ENCODE measurements at regions not wholly inside any gene's neighbourhood (a gene's known extent, or its start where the extent isn't known, plus 50 kb on each side); places are given as distances from the start of the nearest gene placed in this dataset.
"Not testable (repeated sequence)": the region's sequence is repeated elsewhere in the genome, so short reads cannot be mapped to it uniquely, and the experiment has no call there.

DNA sequence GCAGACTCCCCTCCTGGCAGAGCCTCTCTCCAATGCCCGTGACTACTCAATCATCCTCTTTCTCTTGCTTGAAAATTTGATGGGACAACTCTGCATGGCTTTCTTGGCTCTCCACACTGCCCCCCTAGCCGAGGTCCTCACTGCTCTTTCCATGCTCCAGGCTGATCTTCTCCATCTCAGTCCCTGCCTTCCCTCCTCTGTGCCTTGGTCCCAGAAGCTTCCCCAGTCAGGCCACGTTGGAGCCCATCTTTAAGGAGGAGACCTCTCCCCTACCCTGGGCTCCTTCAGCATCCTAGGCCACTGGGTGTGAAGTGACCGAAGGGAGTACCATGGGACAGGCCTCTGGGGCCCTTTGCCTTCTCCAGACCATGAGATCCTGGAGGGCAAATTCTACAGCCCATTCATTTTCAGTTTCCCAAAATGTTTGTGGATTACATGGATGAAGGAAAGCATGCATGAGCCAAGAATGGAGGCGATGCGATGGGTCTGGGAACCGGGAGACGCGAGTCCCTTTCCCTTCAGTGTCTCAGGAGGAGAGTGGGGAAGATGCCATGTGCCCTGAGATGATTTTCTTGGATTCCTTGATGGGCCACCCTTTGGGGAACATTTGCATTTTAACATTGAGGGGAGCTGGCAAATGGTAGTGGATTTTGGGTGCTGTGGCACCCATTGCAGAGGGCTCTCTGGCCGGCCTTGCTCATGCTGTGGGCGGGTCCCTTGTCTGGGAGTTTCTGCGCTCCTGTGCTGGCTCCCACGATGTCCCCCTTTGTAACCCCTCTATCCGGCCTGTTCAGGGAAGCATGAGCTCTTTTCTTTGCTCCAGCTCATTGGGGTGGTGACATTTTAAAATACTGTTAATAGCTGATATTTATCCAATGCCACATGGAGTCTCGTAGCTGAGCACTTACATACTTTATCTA lies 376.6 kb downstream of the RPS24 start:
- H3K4me1 Mint-ChIP-seq = peaks cover 7% of the 10 kb centered on the region
- no peaks in the 10 kb centered on the region for H3K36me3 Mint-ChIP-seq (ENCODE audit: low read depth)
- no peaks in the 10 kb centered on the region for H3K9me3 Mint-ChIP-seq
- H3K4me3 Mint-ChIP-seq = no peak overlapping the region
- peaks cover 9% of the 10 kb centered on the region for H3K27me3 Mint-ChIP-seq
- no peak overlapping the region for H3K27ac Mint-ChIP-seq
- no peak for ATAC-seq (replicated peaks)

DNA sequence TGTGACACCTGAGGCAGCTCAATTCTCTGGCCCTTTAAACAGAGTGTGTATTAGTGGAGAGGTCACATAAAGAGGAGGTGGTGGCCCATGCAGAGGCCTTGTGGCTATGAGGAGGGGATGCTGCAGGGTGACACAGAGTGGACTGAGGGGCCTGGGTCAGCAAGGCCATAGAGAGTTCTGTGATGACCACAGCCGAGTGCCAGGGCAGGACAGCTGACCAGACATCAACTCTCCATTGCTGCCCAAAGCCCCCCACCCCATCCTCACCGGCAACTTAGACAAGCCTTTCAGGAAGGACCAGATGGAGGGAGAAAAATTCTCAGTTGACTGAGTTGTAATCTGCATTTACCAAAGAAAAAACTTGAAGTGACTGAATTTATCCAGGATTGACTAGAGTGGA lies 378.1 kb downstream of the RPS24 start:
- H3K9me3 Mint-ChIP-seq = no peaks in the 10 kb centered on the region
- no peak overlapping the region for H3K27ac Mint-ChIP-seq
- peaks cover 4% of the 10 kb centered on the region for H3K4me1 Mint-ChIP-seq
- H3K4me3 Mint-ChIP-seq = no peak overlapping the region
- ATAC-seq (replicated peaks) = no peak
- H3K36me3 Mint-ChIP-seq (ENCODE audit: low read depth) = no peaks in the 10 kb centered on the region
- peaks cover 4% of the 10 kb centered on the region for H3K27me3 Mint-ChIP-seq

DNA sequence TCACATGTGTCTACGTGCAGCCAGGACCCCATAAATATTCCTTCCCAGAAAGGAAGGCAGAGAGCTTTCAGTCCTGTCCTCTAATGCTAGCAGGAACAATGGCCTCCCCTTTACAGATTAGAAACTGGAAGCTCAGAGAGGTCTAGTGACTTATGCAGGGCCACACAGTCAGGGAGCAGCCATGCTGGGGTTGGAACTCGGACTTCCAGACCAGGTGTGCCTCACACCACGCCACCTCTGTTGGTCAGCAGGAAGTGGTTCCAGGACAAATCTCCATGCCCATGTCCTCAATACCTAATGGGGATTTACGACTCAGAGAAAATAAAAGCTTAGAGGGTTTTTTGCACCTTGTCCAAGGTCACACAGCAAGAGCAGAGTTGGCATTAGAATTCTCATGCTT lies 378.9 kb downstream of the RPS24 start:
- Mint-ChIP-seq H3K27ac (no peak overlapping the region), H3K4me1 (no peaks in the 10 kb centered on the region), H3K36me3 (ENCODE audit: low read depth) (no peaks in the 10 kb centered on the region)

DNA sequence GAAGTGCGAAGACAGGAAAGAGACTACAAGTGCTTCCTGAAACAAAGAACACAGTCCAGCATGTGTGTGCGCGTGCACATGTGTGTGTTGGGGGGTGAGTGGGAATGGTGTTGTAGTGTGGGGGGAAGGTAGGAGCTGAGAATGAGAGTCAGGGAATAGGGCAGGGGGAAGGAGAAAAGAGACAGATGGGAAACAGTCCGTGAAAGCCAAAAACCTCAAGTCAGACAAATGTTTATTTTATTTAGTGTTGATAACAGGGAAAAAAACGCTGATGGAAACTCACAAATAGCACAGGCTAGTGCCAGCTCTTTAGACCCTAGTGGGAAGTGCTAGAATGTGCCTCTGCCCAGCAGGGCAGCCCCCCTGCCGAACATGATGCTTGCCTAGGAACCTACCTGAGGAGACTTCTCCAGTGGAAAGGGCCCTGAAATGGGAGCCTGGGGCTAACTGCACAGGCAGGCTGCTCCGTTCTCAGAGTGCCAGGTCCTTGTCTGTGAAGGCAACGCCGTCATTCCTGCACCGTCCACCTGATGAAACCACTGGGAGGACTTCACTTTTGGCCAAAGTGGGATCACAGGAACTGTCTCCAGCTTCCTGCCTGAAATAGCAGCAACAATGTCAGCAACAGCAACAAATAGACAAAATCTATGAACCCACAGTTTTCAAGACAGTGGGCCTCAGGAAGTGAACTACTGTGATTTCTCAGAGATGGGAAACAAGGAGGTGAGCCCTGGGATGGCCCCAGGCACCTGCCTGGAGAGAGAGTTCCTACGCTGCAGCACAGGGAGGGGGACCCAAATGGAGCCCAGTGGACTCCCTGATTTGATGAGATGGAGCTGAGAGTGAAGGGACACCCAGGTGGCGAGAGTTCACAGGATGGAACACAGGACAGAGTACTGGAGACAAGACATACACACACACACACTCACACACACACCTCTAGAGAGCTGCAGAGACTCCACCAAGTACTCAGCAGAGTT lies 379.7 kb downstream of the RPS24 start:
- Mint-ChIP-seq H3K27me3 (no peaks in the 10 kb centered on the region), H3K4me1 (no peaks in the 10 kb centered on the region), H3K27ac (no peak overlapping the region), H3K36me3 (ENCODE audit: low read depth) (no peaks in the 10 kb centered on the region), H3K4me3 (no peak overlapping the region), H3K9me3 (no peaks in the 10 kb centered on the region)
- no peak for ATAC-seq (replicated peaks)

More for the DNA sequence above, 378.9 kb downstream of the RPS24 start:
- Mint-ChIP-seq H3K9me3 (no peaks in the 10 kb centered on the region), H3K4me3 (no peak overlapping the region), H3K27me3 (no peaks in the 10 kb centered on the region)
- no peak for ATAC-seq (replicated peaks)

DNA sequence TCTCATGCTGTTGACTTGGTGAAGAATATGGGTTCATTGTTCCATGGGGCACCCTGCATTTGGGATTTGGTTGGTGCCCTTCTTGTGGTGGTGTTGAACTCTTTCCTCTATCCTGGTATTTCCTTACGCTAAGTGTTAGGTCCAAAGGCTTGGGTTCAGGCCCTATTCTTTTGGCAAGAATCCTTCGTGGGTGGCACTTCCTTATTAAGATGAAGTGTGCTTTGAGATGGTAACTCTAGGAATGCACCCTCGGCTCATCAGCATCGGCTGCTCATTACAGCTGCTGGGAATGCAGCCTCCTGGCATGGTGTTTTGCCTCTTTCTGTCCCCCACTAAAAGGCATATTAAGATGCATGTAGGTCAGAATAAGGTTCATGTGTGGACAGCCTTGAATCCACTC lies 380.7 kb downstream of the RPS24 start:
- H3K27me3 Mint-ChIP-seq = no peaks in the 10 kb centered on the region
- no peaks in the 10 kb centered on the region for H3K36me3 Mint-ChIP-seq (ENCODE audit: low read depth)
- no peaks in the 10 kb centered on the region for H3K4me1 Mint-ChIP-seq

DNA sequence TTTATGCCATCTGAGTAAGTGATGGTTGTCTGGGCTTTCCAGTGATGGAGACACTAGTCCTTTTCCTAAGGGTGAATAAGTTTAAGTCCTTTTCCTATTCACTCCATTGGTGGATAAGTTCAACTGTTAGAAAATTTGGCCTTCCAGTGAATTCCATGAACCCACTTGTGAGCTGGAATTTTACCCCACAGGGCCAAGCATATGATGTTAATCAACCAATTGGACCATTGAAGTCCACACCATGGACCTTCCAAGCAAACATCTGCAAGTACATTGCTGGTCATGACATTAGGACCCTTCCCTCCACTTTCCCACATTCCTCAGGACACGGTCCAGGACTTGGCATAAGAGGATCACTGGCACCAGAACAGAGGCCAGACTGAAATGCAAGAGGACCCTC lies 381.4 kb downstream of the RPS24 start:
- Mint-ChIP-seq H3K27me3 (no peaks in the 10 kb centered on the region), H3K9me3 (no peaks in the 10 kb centered on the region), H3K36me3 (ENCODE audit: low read depth) (no peaks in the 10 kb centered on the region), H3K27ac (no peak overlapping the region), H3K4me3 (no peak overlapping the region), H3K4me1 (no peaks in the 10 kb centered on the region)
- no peak for ATAC-seq (replicated peaks)

More for the DNA sequence above, 380.7 kb downstream of the RPS24 start:
- Mint-ChIP-seq H3K9me3 (no peaks in the 10 kb centered on the region), H3K27ac (no peak overlapping the region), H3K4me3 (no peak overlapping the region)
- no peak for ATAC-seq (replicated peaks)

DNA sequence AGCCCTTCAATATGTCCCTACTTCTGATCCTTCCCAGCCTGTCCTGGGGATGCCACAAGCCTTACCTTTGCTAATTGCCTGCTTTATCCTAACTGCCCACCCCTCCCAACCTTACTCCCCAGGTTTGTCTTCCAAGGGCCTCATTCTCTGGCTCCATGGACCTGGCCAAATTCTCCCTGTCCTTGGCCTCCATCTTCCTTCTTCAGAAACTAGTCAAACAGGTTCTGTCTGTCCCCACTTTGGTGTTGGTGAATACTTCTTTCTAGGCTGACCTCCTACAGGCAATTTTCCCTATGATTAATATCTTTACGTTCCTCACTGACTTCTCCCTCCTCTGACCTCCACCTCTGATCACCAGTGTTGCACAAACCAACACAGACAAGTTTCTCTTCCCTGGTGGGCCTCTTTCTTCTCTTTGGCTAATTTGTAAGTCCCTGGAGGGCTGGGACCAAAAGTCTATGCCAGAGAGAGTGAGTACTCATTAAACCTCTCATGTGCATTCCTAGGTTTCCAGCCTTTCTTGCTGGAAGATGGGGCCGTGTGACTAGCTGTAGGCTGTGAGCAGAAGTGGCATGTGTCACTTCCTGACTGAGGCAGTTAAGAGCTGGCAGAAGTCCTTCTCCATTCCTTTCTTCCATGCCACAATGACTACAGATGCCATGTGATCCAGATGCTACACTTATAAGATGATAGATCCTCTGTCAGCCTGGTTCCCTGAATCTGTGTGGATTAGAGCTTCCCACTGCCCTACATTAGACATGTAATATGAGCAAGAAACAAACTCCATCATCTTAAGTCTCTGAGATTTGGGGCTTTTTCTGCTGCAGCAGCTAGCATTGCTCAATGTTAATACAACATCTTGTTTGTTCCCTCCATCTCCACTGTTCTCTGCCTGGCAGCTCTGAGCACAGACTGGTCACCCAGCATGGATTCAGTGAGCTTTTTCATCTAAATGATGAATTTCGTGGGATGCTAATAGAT lies 382.7 kb downstream of the RPS24 start:
- H3K4me1 Mint-ChIP-seq = no peaks in the 10 kb centered on the region
- H3K9me3 Mint-ChIP-seq = no peaks in the 10 kb centered on the region
- no peaks in the 10 kb centered on the region for H3K36me3 Mint-ChIP-seq (ENCODE audit: low read depth)
- no peak for ATAC-seq (replicated peaks)
- H3K4me3 Mint-ChIP-seq = no peak overlapping the region
- H3K27ac Mint-ChIP-seq = no peak overlapping the region
- H3K27me3 Mint-ChIP-seq = peaks cover 5% of the 10 kb centered on the region

DNA sequence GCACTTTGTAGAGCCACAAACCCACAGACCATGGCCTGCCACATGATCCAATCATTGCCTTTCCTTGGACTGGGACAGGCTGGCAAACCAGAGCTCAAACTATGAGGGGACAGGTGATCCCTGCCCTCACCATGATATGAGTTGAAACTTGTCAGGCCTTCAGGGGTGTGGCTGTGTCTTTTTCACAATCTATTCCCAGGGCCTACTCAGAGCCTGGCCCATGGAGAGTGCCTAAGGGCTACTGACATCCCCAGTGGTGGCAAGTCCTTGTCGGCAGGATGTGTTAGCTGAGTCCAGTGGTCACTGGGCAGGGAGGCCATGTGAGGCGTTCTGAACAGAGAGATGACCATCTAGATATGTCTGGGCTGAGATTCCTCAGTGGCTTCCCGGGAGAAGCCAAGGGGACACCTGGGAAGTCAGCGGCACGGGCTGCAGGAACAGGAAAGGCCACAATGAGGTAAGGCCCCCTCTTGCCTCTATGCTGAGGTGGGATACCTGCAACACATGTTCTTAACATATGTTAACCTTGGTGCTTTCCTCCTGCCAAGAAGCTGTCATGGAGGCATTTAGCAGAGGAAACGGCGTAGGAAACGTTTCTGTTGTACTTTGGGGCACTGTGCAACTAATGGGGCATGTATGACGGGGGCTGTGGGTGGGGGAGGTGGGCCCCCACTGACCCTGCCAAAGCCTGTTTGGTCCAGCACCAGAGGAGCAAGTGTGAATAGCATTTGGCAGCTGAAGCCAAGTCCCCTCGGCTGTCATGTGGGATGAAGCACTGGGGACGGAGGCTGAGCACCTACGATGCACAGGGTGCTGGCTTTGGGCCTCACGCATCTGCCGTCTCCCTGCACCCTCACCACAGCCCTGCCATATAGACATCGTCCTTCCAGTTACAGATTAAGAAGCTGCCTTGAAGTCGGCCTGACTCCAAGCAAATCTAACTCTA lies 384.0 kb downstream of the RPS24 start:
- Mint-ChIP-seq H3K9me3 (no peaks in the 10 kb centered on the region), H3K36me3 (ENCODE audit: low read depth) (no peaks in the 10 kb centered on the region), H3K4me3 (no peak overlapping the region), H3K27me3 (peaks cover 5% of the 10 kb centered on the region), H3K27ac (no peak overlapping the region), H3K4me1 (no peaks in the 10 kb centered on the region)
- ATAC-seq (replicated peaks) = no peak

DNA sequence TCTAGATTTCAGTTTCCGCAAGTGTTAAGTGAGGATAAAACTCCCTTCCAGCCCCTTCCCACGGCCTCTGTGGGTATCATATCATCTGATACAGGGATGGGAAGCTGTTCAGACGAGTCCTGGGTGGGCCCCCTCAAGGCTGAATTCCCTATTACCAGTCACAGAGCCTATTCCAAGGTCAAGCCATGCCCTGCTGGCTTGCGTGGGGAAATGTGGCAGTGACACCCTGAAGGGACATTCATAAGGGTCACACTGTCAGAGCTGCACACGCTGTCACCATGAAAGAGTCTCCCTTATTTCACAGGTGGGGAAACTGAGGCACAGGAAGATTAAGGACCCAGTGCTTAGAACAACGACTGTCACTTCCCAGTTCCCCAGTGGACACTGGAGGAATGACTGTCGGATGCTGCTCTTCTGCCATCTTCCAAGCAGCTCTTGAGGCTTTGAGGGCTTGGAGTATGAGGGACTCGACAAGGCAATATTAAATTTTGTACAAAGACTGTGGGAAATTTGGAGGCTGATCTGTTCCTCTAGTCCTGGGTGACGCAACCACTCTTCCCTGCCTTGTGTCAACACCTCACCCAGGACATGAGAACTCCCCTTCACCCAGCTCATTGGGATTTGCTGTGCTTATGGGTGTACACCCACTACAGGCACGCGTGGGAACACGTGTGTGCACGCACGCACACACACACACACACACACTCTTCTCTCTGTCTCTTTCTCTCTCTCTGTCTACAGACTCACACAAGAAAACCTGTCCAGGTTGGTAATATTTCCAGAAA lies 386.0 kb downstream of the RPS24 start:
- ATAC-seq (replicated peaks) = no peak
- Mint-ChIP-seq H3K9me3 (peaks cover 4% of the 10 kb centered on the region), H3K4me3 (no peak overlapping the region), H3K4me1 (no peaks in the 10 kb centered on the region), H3K27me3 (peaks cover 11% of the 10 kb centered on the region), H3K36me3 (ENCODE audit: low read depth) (no peaks in the 10 kb centered on the region), H3K27ac (no peak overlapping the region)

DNA sequence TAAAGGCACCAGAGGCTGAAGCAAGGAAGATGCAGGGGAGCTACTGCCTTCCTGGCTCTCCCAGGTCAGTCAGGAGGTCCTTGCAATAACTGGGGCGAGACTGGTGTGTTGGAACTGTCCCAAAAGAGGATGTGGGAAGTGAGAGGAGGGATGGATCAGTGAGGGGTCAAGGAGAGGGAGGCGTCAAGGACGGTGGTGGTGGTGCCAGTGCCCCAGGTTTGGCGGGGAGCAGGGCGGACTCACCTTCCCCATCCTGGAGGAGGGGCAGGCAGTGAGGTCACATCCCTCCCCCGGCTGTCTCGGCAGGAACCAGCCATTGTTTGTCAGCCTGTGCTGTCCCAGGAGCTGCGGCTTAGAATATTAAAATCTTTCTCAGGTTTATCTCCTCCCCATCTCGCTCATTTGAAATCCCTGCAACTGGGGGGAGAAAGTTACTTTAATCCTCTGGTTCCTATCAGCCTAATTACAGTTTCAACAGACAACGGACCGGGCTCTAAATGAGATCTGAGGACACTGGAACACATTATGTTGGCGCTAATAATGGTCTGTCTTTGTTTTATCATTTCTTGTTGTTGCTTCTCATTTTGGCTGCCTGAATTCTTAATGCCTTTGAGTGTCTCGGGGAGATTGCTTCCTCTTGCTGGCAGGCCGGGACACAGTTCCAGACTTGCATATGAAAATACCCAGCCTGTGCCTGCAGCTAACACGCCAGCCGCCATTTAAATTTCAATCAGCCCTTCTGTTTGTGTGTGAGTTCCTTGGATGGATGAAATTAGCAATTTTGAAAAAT lies 387.5 kb downstream of the RPS24 start:
- H3K27ac Mint-ChIP-seq = no peak overlapping the region

DNA sequence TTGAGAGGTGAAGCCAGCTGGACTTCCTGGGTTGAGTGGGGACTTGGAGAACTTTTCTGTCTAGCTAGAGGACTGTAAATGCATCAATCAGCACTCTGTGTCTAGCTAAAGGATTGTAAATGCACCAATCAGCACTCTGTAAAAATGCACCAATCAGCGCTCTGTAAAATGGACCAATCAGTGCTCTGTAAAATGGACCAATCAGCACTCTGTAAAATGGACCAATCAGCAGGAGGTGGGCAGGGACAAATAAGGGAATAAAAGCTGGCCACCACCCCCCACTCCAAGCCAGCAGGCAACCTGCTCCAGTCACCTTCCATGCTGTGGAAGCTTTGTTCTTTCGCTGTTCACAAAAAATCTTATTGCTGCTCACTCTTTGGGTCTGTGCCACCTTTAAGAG lies 390.4 kb downstream of the RPS24 start:
- H3K9me3 Mint-ChIP-seq = peaks cover 11% of the 10 kb centered on the region
- not testable (repeated sequence) for H3K36me3 Mint-ChIP-seq (ENCODE audit: low read depth); H3K4me1 Mint-ChIP-seq; H3K27ac Mint-ChIP-seq; ATAC-seq (replicated peaks); H3K4me3 Mint-ChIP-seq
- peaks cover 17% of the 10 kb centered on the region for H3K27me3 Mint-ChIP-seq

More for the DNA sequence above, 387.5 kb downstream of the RPS24 start:
- Mint-ChIP-seq H3K27me3 (peaks cover 15% of the 10 kb centered on the region), H3K36me3 (ENCODE audit: low read depth) (no peaks in the 10 kb centered on the region), H3K4me1 (no peaks in the 10 kb centered on the region), H3K9me3 (peaks cover 10% of the 10 kb centered on the region), H3K4me3 (no peak overlapping the region)
- ATAC-seq (replicated peaks) = no peak

DNA sequence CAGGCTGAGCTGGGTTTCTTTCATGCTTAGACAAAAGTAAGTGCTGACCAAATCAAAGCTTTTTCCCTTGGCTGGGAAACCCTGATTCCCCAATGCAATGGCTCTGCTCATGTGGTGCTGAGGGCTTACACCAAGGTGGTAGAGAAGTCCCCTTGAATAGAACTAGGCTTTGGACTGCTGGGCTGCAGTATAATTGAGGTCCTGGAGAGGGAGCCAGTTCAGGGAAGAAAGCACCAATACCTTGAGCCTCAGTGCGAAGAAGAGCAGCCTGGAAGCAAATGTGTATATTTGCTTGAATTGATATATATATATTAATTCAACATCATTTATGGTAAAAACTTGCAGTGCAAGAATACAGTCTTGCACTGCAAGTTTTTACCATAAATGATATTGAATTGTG lies 391.1 kb downstream of the RPS24 start:
- Mint-ChIP-seq H3K9me3 (peaks cover 17% of the 10 kb centered on the region), H3K4me3 (no peak overlapping the region)
- no peak for ATAC-seq (replicated peaks)

More for the DNA sequence above, 391.1 kb downstream of the RPS24 start:
- H3K36me3 Mint-ChIP-seq (ENCODE audit: low read depth) = no peaks in the 10 kb centered on the region
- peaks cover 24% of the 10 kb centered on the region for H3K27me3 Mint-ChIP-seq
- no peak overlapping the region for H3K27ac Mint-ChIP-seq
- no peaks in the 10 kb centered on the region for H3K4me1 Mint-ChIP-seq

Data from activated T-helper 17 cell treated with anti-CD3 and anti-CD28 coated beads, Interleukin-2, amount 50 U/mL, for 72 hours (primary cell).